ENCODE measurements at regions not wholly inside any gene's neighbourhood (a gene's known extent, or its start where the extent isn't known, plus 50 kb on each side); places are given as distances from the start of the nearest gene placed in this dataset.
"Not testable (repeated sequence)": the region's sequence is repeated elsewhere in the genome, so short reads cannot be mapped to it uniquely, and the experiment has no call there.

DNA sequence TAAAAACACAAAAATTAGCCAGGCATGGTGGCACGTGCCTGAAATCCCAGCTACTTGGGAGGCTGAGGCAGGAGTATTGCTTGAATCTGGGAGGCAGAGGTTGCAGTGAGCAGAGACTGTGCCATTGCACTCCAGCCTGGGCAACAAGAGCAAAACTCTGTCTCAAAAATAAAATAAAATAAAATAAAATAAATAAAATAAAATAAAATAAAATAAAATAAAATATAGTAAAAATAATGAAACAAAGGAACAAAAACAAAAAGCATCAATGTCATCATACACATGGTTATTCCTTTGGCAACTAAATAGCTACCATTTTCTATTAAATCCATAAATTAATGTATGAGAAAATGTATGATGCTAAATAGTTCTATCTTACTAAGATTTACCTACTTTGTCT, 1123.9 kb downstream of the MRPL39 start:
- DNase-seq: not testable (repeated sequence)

DNA sequence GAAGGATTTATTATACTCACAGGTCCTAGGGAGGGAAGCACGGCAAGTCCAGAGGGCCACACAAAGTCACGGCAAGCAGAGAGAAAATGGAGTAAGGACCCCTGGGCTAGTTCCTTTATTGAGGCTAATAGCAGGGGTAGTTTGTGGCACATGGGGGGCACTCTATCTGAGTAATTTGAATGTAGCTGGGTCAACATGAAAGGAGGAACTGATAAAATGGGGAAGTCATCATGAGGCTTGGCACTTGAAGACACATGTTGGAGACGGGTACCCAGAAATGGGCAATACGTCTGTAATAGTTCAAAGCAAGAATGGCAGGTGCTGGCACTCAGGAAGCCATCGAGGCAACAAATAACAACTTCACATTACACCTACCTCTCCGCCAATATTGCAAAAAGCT, 1136.4 kb downstream of the MRPL39 start:
- DNase-seq: no peak

DNA sequence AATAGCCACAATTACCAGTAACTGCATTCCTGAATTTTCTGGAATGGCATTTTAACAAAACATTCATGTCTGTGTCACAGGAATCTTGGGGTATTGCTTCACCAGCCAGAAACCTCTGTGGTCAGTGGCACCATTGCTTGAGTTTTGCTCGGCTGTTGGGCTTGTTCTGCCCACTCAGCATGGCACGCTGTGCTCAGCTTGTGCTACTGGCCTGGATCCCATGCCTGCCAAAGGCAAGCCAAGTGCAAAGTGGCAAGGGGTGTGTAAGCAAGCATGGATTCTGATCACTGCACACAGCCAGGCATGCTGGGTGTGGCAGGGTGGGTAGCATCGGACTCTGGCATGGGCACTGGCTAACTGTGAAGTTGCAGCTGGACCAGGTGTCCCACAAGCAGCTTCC, 1150.9 kb downstream of the MRPL39 start:
- DNase-seq: no peak

DNA sequence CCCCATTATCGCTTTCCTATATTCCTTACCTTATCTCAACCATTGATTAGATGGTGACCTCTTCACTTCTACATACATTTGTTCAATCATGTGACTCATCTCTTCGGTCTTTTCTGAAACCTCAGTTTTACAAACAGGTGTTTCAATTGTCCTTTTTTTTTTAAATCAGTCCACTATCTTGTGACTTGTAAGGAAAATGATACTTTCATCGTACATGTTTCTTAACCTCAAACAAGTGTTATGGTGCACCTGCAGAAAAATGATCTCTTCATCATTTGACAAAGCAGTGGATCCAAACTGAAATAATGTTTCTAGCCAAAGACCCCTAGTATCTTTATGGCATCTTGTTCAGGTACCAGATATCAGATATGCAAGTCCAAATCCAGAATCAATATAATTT, 1157.2 kb downstream of the MRPL39 start:
- DNase-seq: no peak

DNA sequence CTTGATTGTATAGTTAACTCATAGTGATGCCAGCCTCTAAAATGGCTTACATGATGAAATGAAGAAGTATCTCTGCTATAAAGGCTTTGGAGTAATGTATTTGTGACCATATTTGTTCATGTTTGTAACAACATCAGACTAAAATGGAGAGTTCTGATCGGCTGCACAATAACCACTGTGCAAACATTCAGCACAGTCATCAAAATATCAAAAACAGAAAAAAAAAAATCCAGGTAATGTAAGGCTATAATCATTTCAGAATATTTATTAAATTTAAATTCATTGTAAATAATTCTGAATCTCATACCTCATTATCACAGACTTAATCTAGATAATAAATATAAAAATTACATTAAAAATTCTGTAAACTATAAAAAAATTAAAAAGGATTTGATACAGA, 1161.8 kb downstream of the MRPL39 start:
- no peak for DNase-seq

DNA sequence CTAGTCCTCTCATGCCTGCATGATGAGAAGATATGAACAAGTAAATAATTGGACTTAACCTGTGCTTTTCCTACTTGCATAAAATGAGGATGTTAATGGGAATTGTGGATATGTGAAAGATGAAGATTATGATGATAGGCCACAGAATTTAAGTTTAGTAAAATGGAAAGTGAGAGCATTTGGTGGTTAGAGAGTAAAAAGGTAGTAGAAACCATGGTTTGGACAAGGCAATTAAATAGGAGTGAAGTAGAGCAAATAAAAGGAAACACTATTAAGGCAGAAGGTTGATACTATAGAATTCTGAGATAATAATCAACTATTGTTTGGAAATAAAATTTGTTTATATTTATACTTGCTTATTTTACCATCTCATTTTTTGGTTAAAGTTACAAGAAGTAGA, 1162.5 kb downstream of the MRPL39 start:
- DNase-seq: no peak

DNA sequence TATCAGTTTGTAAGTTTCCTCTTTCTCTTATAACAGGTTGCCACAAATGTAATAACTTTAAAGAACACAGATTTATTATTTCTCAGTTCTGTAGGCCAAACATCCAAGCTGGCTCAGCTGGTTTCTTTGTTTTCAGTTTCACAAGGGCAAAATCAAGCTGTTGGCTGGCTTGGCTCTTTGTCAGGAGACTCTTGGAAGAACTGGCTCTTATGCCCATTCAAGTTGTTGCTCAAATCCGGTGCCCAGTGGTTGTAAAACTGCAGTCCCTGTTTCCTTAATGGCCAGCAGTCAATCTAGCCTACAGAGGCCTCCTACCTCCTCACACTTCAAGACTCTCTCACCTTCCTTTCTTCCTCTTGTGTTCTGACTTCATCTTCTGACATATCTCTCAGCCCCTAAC, 1171.0 kb downstream of the MRPL39 start:
- no peak for DNase-seq

DNA sequence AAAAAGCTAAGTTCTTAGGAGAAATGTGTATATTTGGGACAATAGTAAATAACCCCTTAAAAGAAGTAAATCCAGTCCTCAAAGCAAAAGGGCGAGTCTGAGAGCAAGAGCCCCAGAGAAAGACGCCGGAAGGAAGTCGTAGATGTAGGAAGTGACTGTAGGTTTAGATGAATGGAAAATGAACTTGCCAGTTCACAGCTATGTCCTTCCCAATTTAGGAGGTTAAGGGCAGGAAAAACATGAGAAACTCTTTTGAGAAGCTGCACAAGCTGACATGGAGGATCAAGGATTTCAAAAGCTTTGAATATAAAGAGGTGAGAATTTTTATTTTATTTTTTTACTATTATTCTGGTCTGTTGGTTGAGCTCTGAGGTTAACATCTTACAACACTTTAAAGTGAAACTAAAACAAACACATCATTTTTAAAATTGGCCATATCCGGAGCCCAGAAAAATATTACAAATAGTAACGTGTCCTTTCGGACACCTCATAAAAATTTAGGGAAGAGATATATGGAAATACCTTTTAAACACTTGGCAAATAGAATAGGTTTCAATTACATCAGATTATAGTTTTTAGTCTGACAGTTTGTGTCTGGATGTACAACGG, 1178.6 kb downstream of the MRPL39 start:
- DNase-seq: peak; percentile 7

DNA sequence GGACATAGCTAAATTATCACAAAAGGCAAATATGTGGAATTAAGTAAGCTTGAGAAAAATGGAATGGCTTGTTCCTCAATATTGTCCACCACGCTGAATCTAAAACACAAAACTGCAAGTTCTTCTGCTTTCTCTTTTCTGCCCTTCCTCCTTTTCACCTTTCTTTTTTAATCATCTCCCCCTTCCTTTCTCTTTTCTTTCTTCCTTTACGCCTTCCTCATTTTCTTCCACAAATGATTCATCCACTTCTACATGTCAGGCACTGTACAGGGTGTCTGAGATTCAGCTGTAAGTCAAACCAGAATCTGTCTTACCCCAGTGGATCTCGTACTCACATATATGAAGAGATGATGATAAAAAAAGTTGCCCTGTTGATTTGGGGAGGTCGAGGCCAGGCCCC, 1182.5 kb downstream of the MRPL39 start:
- DNase-seq: no peak

DNA sequence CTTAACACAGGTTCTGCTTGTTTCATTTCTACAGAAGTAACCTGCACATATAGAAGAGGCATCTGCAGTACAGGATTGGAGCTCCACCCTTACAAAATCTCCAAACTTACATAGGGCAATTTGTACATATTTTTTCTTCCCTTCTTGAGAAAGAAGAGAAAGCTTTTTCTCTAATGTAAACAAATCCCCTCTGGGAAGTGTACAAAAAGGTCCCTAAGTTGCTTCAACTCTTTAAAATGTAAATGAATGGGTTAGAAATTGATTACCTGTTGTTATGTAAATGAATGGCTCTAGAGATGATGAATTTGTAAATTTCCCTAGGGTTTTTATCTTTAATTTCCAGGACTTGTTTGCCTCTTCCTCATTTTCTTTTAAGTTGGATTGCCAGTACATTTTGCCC, 1183.7 kb downstream of the MRPL39 start:
- no peak for DNase-seq

DNA sequence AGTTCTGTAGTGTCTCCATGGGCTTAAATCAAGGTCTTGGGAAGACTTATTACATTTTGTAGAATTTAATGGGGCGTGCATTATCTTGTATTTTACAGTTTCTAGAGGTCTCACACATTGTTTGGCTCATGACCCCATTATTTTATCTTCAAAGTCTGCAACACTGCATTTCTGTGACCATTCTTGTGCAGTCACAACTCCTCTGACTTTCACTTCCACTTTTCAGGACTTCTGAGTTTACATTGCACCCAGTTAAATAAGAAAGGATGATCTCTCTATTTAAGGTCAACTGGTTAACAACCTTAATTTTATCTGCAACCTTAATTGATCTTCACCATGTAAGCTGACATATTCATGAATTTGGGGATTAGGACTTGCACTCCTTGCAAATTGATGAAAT, 1186.6 kb downstream of the MRPL39 start:
- DNase-seq: no peak

DNA sequence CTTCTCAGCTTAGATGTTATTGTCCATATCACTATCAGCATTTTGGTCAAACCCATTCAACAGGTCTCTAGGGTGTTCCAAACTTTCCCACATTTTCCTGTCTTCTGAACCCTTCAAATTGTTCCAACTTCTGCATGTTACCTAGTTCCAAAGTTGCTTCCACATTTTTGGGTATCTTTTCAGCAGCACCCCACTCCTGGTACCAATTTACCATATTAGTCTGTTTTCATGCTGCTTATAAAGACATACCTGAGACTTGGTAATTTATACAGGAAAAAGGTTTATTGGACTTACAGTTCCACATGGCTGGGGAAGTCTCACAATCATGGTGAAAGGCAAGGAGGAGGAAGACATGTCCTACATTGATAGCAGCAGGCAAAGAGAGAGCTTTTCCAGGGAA, 1187.6 kb downstream of the MRPL39 start:
- not testable (repeated sequence) for DNase-seq

DNA sequence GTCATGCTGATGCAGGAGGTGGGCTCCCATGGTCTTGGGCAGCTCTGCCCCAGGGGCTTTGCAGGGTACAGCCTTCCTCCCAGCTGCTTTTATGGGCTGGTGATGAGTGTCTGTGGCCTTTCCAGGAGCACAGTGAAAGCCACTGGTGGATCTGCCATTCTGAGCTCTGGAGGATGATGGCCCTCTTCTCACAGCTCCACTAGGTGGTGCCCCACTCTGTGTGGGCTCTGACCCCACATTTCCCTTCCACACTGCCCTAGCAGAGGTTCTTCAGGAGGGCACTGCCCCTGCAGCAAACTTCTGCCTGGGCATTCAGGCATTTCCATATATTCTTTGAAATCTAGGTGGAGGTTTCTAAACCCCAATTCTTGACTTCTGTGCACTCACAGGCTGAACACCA, 1188.6 kb downstream of the MRPL39 start:
- DNase-seq: no peak

DNA sequence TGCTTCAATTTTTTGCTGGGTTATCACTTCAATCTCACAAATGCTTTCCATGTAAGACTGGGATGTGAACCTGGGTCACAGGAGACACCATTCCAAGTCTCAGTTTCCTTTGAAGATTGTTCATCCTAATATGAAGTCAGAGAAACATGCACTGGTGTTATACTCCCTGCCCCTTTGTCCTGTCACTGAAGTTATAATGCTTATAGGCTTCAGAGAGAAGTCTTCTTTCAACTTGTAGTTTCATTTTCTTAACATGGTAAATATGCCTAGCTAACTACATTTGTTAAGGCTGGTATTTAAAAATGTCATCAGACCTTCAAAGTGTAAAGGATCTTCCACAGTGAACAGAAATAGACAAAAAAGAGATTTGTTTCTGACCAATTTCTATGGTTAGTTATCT, 1195.9 kb downstream of the MRPL39 start:
- DNase-seq: no peak

DNA sequence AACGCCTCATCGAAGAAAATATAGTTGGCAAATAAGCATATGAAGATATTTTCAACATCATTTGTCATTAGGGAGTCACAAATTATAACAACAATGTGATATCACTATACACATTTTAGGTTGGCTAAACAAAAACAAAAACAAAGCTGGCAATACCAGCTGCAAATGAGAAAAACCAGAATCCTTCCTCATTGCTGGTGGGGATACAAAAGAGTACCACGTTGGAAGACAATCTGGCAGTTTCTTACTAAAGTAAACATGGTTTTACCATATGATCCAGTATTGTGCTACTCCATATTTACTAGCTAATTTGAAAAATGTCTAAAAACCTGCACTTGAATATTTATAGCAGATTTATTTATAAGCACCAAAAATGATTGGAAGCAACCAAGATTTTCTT, 1204.1 kb downstream of the MRPL39 start:
- no peak for DNase-seq

DNA sequence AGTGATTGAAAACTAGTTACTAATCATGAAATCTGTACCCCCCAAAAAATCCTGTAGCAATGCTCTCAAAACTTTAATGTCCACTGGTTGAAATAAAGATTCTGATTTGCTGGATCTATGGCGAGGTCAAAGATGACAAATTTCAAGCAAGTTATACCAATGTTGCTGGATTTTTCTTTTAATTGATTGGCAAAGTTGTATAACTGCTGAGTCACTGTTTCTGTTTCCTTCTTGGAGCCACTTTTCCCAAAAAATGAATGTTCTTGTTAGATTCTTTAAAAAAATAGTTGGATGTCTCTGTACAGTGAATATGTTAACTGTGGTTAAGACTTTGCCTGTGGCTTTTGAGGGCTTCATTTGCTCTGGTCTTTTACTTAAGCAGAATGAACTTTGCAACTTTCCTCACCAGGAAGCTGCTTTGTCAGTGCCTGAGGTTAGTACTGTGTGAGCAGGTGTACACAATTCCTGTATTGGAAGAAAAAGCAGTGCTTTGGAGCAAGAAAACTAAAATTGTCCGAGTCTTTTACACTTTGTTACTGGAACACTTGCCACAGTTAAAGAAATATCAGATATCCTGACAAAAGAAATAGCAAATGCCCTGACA, 1211.9 kb downstream of the MRPL39 start:
- DNase-seq: no peak

DNA sequence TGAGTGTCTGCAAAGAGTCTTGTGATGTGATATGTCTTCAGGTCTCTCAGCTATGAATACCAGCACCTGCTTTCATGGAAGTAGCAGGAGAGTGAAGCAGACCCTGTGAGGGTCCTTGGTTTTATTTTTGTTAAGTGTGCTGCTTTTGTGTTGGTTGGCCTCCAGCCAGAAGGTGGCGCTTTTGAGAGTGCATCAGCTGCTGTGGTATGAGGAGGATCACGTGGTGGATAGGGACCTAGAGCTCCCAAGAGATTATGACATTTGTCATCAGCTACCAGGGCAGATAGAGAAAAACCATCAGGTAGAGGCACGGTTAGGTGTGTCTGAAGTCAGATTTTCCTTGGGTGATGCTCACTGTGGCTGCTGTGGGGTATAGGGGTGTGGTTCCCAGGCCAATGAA, 1232.1 kb downstream of the MRPL39 start:
- DNase-seq: no peak

DNA sequence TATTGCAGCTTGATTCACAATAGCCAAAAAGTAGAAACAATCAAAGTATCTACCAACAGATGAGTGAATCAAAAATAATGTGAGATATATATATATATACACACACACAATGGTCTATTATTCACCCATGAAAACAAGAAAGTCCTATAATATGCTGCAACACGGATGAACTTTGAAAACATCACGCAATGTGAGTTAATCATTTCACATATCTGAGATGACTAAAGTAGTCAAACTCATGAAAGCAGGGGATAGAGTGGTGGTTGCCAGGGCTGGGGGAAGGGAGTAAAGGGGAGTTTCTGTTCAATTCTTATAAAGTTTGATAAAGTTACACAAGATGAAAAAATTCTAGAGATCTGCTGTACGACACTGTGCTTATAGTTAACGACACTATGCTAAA, 1234.8 kb downstream of the MRPL39 start:
- no peak for DNase-seq

DNA sequence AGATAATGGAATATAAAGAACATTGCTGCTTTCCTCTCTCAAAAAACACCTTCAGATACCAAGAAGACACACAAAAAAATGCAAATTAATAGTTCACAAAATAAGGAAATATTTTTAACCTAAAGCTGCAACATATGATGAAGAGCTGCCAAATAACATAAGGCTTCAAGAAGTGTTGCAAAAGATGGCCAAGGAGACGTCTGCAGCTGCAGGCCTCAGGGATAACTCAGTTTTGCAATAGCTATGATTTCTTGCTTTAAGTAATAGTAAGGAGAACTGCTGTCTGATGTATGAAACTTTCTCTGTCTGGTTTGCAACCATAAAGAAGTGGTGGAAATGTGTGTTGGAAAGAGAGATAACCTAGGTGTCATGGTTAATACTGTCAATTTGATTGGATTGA, 1237.5 kb downstream of the MRPL39 start:
- DNase-seq: peak; percentile 24

DNA sequence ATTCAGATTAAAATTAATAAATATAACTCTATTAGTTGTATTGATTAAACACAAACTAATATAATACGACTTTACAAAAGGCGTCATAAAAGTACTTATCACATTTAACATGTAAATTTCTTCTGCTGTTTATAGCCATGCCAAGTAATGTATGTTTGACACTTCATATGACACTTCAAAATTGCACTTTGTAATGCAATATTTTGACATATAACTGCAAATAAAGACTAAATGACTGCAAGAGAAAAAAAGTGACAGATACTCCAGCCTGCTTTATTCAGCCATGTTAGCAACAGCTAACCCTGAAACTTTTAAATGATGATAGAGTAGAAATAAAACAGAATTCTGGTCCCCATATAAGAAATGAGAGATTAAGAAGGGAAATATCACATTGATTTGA, 1238.0 kb downstream of the MRPL39 start:
- DNase-seq: no peak

DNA sequence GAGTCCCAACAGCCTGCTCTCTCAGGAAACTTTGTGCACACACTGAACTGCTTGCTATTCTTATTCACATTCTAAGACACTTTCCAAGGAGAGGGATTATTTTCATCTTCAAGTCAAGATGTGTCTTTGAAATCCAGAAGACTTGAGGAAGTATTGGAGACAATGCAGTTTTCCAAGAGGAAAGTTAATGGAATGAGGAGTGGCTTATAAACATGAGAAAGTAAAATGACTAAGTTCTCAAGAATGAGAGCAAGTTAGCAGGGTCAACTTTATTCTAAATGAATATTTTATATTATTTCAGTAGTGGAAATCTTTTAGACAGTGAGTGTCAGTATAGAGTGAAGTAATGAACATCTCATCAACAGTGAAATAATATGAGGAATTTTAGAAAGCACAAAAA, 1239.3 kb downstream of the MRPL39 start:
- no peak for DNase-seq

DNA sequence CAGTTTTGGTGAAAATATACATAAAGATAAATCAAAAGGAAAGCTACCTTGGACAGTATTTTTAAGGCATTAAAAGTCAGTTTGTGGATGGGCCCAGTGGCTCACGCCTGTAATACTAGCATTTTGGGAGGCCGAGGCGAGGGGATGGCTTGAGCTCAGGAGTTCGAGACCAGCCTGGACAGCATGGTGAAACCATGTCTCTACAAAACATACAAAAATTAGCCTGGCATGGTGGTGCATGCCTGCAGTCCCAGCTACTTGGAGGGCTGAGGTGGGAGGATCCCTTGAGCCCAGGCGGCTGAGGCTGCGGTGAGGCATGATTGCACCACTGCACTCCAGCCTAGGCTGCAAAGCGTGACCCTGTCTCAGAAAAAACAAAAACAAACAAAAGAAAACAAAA, 1253.8 kb downstream of the MRPL39 start:
- DNase-seq: no peak

DNA sequence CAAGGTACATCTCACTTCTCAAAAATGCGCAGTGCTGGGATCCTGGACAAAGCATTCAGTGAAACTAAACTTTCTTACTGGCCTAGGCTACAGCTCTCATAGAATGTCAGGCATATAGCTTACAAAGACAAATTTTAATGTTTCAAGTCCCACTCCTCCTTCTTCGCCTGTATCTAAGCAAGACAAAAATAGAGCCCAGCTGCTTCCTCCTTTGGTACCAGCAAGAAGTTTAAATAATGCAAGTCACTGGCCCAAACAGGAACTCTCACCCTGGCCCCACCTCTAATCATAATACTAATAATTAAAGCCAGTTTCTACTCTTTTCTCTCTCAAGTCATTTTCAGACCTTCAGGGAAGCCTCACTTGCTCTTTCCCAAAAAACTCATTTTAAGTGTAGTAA, 1267.9 kb downstream of the MRPL39 start:
- DNase-seq: no peak

DNA sequence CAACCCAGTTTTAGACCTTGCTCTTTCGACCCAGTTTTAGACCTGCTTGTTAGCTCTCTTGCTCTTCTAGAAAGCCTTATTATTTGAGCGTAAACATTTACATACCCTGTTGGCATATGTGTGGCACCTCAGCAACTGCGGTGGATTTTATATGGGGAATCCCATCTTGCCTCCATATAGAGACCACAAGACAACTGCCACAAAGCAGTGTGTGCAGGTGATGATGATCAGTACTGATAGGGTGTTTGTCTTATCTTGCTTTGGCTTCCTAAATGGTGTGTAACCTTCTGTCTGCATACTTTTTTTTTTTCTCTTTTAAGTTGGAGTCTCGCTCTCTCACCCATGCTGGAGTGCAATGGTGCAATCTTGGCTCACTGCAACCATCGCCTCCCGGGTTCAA, 1270.8 kb downstream of the MRPL39 start:
- DNase-seq: no peak

DNA sequence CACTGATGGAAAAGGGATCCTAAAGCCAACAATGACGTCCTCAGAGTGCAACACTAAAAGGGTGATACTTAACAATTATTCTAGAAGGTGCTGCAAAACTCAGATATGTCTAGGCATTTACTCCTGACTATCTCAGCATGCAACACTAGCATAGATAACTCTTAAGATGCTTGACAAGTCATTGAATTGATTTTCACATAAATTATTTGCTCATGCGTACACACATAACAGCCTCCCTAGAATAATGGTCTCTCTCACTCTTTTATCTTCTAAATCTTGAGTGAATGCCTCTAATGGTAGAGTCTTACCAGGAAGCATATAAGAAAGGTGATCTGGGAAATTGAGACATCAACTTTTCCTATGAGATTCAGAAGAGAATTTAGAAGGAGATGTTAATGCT, 1283.7 kb downstream of the MRPL39 start:
- no peak for DNase-seq

Measured in hindlimb muscle (tissue), 1 donor.